HEK293T (cell line): ENCODE measurements at regions not wholly inside any gene's neighbourhood (a gene's known extent, or its start where the extent isn't known, plus 50 kb on each side); places are given as distances from the start of the nearest gene placed in this dataset.

Experiments used
- BHLHE40 ChIP-seq: fragments of 450-650 bp; IDR thresholded peaks from 2 replicates; pipeline ENCODE4 v1.6.1; 2016; ENCODE audit warnings: mild to moderate bottlenecking, moderate library complexity, borderline replicate concordance
- CTBP1 ChIP-seq: fragments of 450-650 bp; IDR thresholded peaks from 2 replicates; pipeline ENCODE4 v1.6.1; 2016; ENCODE audit warnings: borderline replicate concordance
- ELF4 ChIP-seq: fragments of 450-650 bp; IDR thresholded peaks from 2 replicates; pipeline ENCODE4 v1.6.1; 2017; ENCODE audit warnings: antibody characterized with exemption
- FOXA1 ChIP-seq: fragments of 450-650 bp; IDR thresholded peaks from 2 replicates; pipeline ENCODE4 v1.6.1; 2016; ENCODE audit warnings: mild to moderate bottlenecking
- FOXK2 ChIP-seq: fragments of 450-650 bp; IDR thresholded peaks from 2 replicates; pipeline ENCODE4 v1.6.1; 2016; ENCODE audit warnings: mild to moderate bottlenecking
- FOXM1 ChIP-seq: fragments of 450-650 bp; IDR thresholded peaks from 2 replicates; pipeline ENCODE4 v1.6.1; 2017; ENCODE audit warnings: mild to moderate bottlenecking, borderline replicate concordance
- HDGF ChIP-seq: fragments of 450-650 bp; IDR thresholded peaks from 2 replicates; pipeline ENCODE4 v1.6.1; 2017; ENCODE audit warnings: antibody characterized with exemption, borderline replicate concordance
- NFRKB ChIP-seq: fragments of 450-650 bp; IDR thresholded peaks from 2 replicates; pipeline ENCODE4 v1.6.1; 2016; ENCODE audit warnings: mild to moderate bottlenecking, moderate library complexity
- SUZ12 ChIP-seq: fragments of 450-650 bp; IDR thresholded peaks from 2 replicates; pipeline ENCODE4 v1.6.1; 2016; ENCODE audit warnings: mild to moderate bottlenecking
- ZNF384 ChIP-seq: fragments of 450-650 bp; IDR thresholded peaks from 2 replicates; pipeline ENCODE4 v1.6.1; 2016

GRCh38 chr4:17250591-17250990 lies 261.3 kb downstream of the QDPR start:
- TF ChIP-seq HDGF (no peak), SUZ12 (no peak), FOXM1 (no peak), BHLHE40 (no peak), CTBP1 (no peak), ZNF384 (no peak), ELF4 (no peak), FOXA1 (no peak), NFRKB (no peak), FOXK2 (no peak)
